ENCODE measurements at regions not wholly inside any gene's neighbourhood (a gene's known extent, or its start where the extent isn't known, plus 50 kb on each side); places are given as distances from the start of the nearest gene placed in this dataset.

DNA sequence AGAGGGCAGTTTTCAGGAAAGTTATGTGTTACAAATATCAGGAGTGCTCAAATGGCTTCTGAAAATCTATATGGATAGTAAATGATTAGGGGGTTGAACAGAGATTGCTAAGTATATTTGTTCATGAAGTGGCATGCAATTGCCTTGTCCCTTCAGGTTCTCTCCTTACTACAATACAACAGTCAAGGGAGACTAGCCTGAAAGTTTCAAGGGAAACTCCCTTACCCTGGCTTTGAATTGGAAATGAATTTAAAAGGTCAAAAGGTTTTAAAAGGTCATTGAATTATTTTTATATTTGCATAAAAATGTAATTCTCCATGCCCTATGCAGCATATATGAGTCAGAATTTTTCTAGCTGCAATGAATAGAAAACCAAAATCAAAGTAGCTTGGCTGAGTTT, 253.1 kb upstream of the SYT1 start:
- TF ChIP-seq POLR2A (IDR thresholded peaks at IDR 0.05) = no peak
- TF ChIP-seq, protein P1, sequence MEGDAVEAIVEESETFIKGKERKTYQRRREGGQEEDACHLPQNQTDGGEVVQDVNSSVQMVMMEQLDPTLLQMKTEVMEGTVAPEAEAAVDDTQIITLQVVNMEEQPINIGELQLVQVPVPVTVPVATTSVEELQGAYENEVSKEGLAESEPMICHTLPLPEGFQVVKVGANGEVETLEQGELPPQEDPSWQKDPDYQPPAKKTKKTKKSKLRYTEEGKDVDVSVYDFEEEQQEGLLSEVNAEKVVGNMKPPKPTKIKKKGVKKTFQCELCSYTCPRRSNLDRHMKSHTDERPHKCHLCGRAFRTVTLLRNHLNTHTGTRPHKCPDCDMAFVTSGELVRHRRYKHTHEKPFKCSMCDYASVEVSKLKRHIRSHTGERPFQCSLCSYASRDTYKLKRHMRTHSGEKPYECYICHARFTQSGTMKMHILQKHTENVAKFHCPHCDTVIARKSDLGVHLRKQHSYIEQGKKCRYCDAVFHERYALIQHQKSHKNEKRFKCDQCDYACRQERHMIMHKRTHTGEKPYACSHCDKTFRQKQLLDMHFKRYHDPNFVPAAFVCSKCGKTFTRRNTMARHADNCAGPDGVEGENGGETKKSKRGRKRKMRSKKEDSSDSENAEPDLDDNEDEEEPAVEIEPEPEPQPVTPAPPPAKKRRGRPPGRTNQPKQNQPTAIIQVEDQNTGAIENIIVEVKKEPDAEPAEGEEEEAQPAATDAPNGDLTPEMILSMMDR (IDR thresholded peaks at IDR 0.05 in 8 of 11, conservative IDR thresholded peaks at IDR 0.05 in 3 of 11) = no peak
- no peak for TF ChIP-seq POLR2AphosphoS5 (IDR thresholded peaks at IDR 0.05)

All from spleen (tissue), 7 donors.